Endothelial cell of umbilical vein (primary cell): ENCODE measurements at regions not wholly inside any gene's neighbourhood (a gene's known extent, or its start where the extent isn't known, plus 50 kb on each side); places are given as distances from the start of the nearest gene placed in this dataset.

Experiments used
- EZH2 ChIP-seq: IDR thresholded peaks from 2 replicates; pipeline ENCODE4 v1.6.1; 2012; ENCODE audit warnings: borderline replicate concordance, low read depth, mild to moderate bottlenecking, moderate library complexity, low read length, inconsistent platforms; ENCODE audit not compliant: severe bottlenecking
- MYC ChIP-seq: IDR thresholded peaks from one replicate; pipeline ENCODE4 v1.6.1; 2011; ENCODE audit warnings: mild to moderate bottlenecking, low read depth, low read length
- POLR2A ChIP-seq: IDR thresholded peaks from 2 replicates; pipeline ENCODE4 v1.6.1; 2012; ENCODE audit warnings: low read depth, mild to moderate bottlenecking, control low read depth, low read length
- TF ChIP-seq, protein P1 (sequence below), 2 donors: IDR thresholded peaks; 1 replicate in 1 of 2; 2 replicates in 1 of 2; pipeline ENCODE4 v1.5.1; 2011; ENCODE audit warnings: low read length in 2 of 2, mild to moderate bottlenecking in 2 of 2, moderate library complexity in 2 of 2, control low read depth in 1 of 2, inconsistent platforms in 1 of 2, low read depth in 1 of 2; ENCODE audit not compliant: insufficient read depth in 1 of 2; ENCODE audit errors: extremely low read depth in 1 of 2

DNA sequence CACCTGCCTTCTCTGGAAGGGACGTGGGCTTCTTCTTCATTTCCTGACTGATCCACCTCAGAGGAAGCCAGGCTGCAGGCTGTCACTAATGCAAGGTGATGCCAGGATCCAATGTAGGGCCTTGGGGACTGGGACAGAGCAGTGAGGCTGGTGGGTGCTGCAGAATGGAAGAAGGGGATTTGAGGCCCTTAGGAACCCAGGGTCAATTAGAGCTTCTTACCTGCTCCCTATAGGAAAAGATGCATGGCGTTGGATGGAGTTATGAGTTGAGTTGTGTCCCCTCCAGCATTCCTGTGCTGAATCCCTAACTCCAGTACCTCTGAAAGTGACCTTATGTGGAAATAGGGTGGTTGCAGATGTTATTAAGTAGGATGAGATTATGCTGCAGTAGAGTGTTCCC, 190.4 kb downstream of the MIAT start:
- TF ChIP-seq, protein P1, sequence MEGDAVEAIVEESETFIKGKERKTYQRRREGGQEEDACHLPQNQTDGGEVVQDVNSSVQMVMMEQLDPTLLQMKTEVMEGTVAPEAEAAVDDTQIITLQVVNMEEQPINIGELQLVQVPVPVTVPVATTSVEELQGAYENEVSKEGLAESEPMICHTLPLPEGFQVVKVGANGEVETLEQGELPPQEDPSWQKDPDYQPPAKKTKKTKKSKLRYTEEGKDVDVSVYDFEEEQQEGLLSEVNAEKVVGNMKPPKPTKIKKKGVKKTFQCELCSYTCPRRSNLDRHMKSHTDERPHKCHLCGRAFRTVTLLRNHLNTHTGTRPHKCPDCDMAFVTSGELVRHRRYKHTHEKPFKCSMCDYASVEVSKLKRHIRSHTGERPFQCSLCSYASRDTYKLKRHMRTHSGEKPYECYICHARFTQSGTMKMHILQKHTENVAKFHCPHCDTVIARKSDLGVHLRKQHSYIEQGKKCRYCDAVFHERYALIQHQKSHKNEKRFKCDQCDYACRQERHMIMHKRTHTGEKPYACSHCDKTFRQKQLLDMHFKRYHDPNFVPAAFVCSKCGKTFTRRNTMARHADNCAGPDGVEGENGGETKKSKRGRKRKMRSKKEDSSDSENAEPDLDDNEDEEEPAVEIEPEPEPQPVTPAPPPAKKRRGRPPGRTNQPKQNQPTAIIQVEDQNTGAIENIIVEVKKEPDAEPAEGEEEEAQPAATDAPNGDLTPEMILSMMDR (IDR thresholded peaks at IDR 0.05; ENCODE audit: extremely low read depth in 1 of 2, insufficient read depth in 1 of 2, low read depth in 1 of 2, low read length in 2 of 2): no peak
- TF ChIP-seq EZH2: no peak
- TF ChIP-seq POLR2A: no peak
- no peak for TF ChIP-seq MYC
